ENCODE measurements at regions not wholly inside any gene's neighbourhood (a gene's known extent, or its start where the extent isn't known, plus 50 kb on each side); places are given as distances from the start of the nearest gene placed in this dataset.

- TF ChIP-seq CTCF (IDR thresholded peaks at IDR 0.05; ENCODE audit: borderline replicate concordance, extremely low read depth, low read length, poor library complexity, severe bottlenecking) = no peak
- TF ChIP-seq EZH2 (IDR thresholded peaks at IDR 0.05; ENCODE audit: borderline replicate concordance, low read depth, low read length, severe bottlenecking) = no peak
These were observed 497.6 kb downstream of the NTRK2 start for GRCh38 chr9:85167146-85167545.

Measured in DND-41 (cell line).